GM13977 (cell line): ENCODE measurements at regions not wholly inside any gene's neighbourhood (a gene's known extent, or its start where the extent isn't known, plus 50 kb on each side); places are given as distances from the start of the nearest gene placed in this dataset.

ENCODE experiments used
- DNase-seq: peaks from one replicate; pipeline ENCODE4 v3.0.0; 2012; ENCODE audit warnings: low spot score
- in situ Hi-C: fragments of 300-500 bp; cut with MboI; formaldehyde crosslinking; loops from one replicate; pipeline ENCODE4 v1.12.0; 2022; ENCODE audit warnings: low sequenced_read_pairs, low pct_unique_long_range_greater_than_20kb, mixed read lengths, inconsistent platforms; ENCODE audit not compliant: unreplicated experiment
- TF ChIP-seq, protein P1 (sequence below): IDR thresholded peaks from 2 replicates; pipeline ENCODE4 v1.5.1; 2012; ENCODE audit warnings: mild to moderate bottlenecking, control low read depth; ENCODE audit not compliant: insufficient read depth; ENCODE audit errors: extremely low read depth, missing control alignments

GRCh38 chr5:15377573-15378340, 122.2 kb upstream of the FBXL7 start:
- in situ Hi-C loops: no loop called here
- TF ChIP-seq, protein P1, sequence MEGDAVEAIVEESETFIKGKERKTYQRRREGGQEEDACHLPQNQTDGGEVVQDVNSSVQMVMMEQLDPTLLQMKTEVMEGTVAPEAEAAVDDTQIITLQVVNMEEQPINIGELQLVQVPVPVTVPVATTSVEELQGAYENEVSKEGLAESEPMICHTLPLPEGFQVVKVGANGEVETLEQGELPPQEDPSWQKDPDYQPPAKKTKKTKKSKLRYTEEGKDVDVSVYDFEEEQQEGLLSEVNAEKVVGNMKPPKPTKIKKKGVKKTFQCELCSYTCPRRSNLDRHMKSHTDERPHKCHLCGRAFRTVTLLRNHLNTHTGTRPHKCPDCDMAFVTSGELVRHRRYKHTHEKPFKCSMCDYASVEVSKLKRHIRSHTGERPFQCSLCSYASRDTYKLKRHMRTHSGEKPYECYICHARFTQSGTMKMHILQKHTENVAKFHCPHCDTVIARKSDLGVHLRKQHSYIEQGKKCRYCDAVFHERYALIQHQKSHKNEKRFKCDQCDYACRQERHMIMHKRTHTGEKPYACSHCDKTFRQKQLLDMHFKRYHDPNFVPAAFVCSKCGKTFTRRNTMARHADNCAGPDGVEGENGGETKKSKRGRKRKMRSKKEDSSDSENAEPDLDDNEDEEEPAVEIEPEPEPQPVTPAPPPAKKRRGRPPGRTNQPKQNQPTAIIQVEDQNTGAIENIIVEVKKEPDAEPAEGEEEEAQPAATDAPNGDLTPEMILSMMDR: no peak
- no peak for DNase-seq

DNA sequence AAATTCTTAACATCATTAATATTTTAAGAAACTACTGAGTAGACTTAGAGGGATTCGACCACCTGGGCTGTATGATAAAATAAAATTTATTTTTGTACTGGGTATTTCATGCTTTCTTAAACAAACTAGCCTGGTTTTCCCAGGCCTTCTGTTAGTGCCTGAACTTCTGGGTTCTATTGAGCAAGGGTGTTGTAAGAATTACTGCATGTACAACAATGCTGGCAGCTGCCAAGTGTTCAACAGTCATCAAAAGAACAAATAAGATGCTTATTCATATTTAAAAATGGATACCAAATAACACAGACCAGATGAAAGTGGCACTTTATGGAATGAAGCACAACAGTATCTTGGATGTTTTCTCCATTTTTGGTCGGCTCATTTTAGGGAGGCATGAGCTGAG, 123.2 kb upstream of the FBXL7 start:
- TF ChIP-seq, protein P1: no peak
- in situ Hi-C loops: no loop called here

GRCh38 chr5:15376088-15376487, 123.9 kb upstream of the FBXL7 start:
- TF ChIP-seq, protein P1: no peak
- in situ Hi-C loops: no loop called here
- DNase-seq: no peak

More for the DNA sequence above, 123.2 kb upstream of the FBXL7 start:
- DNase-seq: no peak

- DNase-seq: no peak
- TF ChIP-seq, protein P1: no peak
- in situ Hi-C loops: no loop called here
These were observed 124.4 kb upstream of the FBXL7 start for GRCh38 chr5:15375559-15375958.

DNA sequence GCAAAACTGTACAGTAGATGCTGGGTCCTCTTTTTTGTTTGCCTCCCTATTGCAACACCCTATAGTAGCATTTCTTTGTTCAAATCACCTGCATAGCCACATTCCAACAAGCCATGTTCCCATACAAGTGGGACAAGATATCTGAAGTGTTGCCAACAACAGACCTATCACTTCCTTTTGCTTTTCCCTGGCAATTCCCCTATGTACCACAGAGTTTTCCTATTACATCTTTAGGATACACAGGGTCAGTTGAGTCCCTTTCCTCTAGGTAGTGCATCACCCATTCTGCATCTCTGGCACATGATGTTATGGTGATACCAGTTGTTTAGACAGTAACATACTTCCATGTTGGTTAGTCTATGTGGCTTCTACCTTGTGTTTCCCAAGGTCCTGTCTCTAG, 125.1 kb upstream of the FBXL7 start:
- no peak for DNase-seq
- TF ChIP-seq, protein P1: no peak
- in situ Hi-C loops: no loop called here

DNA sequence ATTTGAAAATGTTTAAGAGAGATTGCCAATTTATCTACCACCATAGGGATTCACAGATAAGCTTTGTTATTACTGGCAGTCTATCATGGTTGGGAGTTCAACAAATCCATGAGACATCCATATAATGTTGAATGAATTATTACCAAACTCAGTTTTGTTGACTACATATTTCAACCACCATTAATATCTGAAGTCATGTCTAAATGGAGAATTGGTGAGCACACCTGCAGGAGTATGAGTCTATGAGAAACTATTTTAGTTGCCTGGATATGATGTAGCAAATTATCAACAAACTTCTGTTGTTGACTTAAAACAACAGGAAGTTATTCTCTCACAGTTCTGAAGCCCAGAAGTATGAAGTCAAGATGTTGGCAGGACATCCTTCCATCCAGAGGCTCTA, 126.8 kb upstream of the FBXL7 start:
- in situ Hi-C loops: no loop called here
- no peak for DNase-seq
- TF ChIP-seq, protein P1: no peak
